ENCODE measurements at regions not wholly inside any gene's neighbourhood (a gene's known extent, or its start where the extent isn't known, plus 50 kb on each side); places are given as distances from the start of the nearest gene placed in this dataset.

DNA sequence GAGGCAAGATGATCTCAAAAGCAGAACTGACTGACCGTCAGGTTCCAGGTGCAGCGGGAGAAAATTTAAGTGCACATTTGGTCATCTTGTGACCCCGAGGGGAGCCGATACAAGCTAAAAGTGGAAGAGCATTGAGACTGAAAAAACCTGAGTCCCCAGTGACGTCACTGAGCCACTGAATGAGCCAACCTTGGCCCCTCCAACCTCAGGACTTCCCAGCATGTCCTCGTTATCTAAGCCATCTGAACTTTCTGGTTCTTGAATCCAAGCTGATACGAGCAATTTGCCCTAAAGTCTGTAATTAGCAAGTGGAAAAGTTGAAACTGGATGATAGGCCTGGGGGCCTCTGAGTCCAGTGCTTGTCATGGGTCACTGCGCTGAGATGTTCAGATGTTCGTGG lies 51.1 kb upstream of the ISX start (continued):
- TF ChIP-seq, protein P1, sequence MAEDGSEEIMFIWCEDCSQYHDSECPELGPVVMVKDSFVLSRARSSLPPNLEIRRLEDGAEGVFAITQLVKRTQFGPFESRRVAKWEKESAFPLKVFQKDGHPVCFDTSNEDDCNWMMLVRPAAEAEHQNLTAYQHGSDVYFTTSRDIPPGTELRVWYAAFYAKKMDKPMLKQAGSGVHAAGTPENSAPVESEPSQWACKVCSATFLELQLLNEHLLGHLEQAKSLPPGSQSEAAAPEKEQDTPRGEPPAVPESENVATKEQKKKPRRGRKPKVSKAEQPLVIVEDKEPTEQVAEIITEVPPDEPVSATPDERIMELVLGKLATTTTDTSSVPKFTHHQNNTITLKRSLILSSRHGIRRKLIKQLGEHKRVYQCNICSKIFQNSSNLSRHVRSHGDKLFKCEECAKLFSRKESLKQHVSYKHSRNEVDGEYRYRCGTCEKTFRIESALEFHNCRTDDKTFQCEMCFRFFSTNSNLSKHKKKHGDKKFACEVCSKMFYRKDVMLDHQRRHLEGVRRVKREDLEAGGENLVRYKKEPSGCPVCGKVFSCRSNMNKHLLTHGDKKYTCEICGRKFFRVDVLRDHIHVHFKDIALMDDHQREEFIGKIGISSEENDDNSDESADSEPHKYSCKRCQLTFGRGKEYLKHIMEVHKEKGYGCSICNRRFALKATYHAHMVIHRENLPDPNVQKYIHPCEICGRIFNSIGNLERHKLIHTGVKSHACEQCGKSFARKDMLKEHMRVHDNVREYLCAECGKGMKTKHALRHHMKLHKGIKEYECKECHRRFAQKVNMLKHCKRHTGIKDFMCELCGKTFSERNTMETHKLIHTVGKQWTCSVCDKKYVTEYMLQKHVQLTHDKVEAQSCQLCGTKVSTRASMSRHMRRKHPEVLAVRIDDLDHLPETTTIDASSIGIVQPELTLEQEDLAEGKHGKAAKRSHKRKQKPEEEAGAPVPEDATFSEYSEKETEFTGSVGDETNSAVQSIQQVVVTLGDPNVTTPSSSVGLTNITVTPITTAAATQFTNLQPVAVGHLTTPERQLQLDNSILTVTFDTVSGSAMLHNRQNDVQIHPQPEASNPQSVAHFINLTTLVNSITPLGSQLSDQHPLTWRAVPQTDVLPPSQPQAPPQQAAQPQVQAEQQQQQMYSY (CRISPR knock-in tag; IDR thresholded peaks at IDR 0.05) = no peak
- TF ChIP-seq SP1 (CRISPR knock-in tag; conservative IDR thresholded peaks at IDR 0.05) (no peak), CREB1 (CRISPR knock-in tag; IDR thresholded peaks at IDR 0.05) (no peak), ZNF232 (CRISPR knock-in tag; IDR thresholded peaks at IDR 0.05) (no peak), GRHL2 (CRISPR knock-in tag; IDR thresholded peaks at IDR 0.05; ENCODE audit: insufficient replicate concordance, severe bottlenecking) (no peak), RELA (CRISPR knock-in tag; IDR thresholded peaks at IDR 0.05; ENCODE audit: borderline replicate concordance) (no peak)

Measured in WTC11 (cell line).